Gastroesophageal sphincter (tissue), 3 donors: ENCODE measurements at regions not wholly inside any gene's neighbourhood (a gene's known extent, or its start where the extent isn't known, plus 50 kb on each side); places are given as distances from the start of the nearest gene placed in this dataset.

Source experiments
- CTCF ChIP-seq, 4 experiments: fragments of 200-600 bp in 2 of 4; fragments of 450-650 bp in 2 of 4; sonication (generic) in 1 of 4; IDR thresholded peaks; one replicate each; pipeline ENCODE4 v1.5.1; 2017 to 2019; ENCODE audit warnings: antibody characterized with exemption in 4 of 4, mild to moderate bottlenecking in 2 of 4, moderate library complexity in 2 of 4
- EP300 ChIP-seq: sonication (generic); formaldehyde crosslinking; IDR thresholded peaks from one replicate; pipeline ENCODE4 v1.6.1; 2017; ENCODE audit warnings: antibody characterized with exemption, mild to moderate bottlenecking
- POLR2A ChIP-seq, 2 donors: fragments of 450-650 bp; IDR thresholded peaks; one replicate each; pipeline ENCODE4 v1.6.1; 2017; ENCODE audit warnings: antibody characterized with exemption in 2 of 2, mild to moderate bottlenecking in 2 of 2, moderate library complexity in 1 of 2

DNA sequence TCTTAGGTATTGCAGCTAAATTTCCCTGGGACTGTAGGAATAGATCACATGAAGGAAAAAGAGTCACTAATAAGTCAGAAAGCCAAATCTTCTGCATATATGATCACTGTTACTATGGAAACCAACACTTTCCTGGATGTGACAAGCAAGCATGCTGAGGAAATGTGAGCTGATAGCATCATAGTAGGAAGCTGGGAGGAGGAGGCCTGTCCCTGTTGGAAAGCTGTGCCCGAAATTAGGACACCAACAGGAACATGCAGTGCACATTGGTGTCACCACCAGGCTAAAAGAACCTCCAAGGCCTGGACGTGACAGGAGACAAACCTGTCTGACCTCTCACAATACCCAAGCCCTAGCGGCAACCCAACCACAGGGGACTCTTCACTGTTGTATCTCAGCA is 181.9 kb upstream of the PCSK2 start:
- TF ChIP-seq CTCF (IDR thresholded peaks at IDR 0.05) (no peak), POLR2A (IDR thresholded peaks at IDR 0.05) (no peak), EP300 (no peak)
